Activated CD8-positive, alpha-beta memory T cell treated with anti-CD3 and anti-CD28 coated beads for 48 hours (primary cell): ENCODE measurements at regions not wholly inside any gene's neighbourhood (a gene's known extent, or its start where the extent isn't known, plus 50 kb on each side); places are given as distances from the start of the nearest gene placed in this dataset.

ENCODE experiments used
- DNase-seq, 3 experiments: peaks; one replicate each; pipeline ENCODE4 v3.0.0-alpha.2; 2020; ENCODE audit warnings: low read depth in 2 of 3, low spot score in 2 of 3

GRCh38 chr3:43970920-43971319, 270.8 kb upstream of the TOPAZ1 start:
- no peak for DNase-seq

DNA sequence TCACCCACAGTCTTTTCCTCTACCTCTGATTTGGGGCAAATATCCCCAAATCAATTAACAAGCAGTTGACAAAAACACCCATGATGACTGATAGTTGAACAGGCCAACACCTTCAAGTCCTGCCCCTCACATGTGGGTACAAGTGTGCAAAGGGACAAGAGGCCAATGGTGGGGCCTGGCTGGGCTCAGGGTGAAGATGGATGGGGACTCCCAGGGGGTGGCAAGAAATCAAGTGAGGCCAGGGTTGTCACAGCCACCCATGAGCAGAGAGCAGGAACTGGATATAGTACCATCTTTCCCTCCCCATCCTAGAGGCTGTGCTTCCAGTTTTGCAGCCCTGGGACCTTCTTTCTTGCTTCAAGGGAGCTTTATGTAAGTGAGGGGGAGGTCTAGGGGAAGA, 270.2 kb upstream of the TOPAZ1 start:
- no peak for DNase-seq

GRCh38 chr3:43978708-43979107, 263.0 kb upstream of the TOPAZ1 start:
- no peak for DNase-seq

DNA sequence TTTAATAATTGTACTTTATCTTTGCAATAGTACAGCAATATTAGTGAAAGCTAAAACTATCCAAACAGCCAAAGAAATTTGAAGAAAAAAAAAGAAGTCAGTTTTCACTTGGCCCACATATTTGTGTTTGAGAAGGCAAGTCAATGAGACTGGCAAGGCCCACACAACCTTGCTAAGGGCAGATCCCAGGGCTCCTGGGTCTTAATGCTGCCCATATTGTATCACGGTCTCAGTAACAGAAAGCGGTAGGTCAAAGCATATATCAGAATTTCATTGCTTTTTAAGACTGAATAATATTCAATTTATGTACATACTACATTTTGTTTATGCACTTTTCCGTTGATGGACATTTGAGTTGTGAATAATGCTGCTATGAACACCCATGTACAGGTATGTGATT, 262.0 kb upstream of the TOPAZ1 start:
- DNase-seq = no peak

GRCh38 chr3:43994657-43995546, 246.8 kb upstream of the TOPAZ1 start:
- DNase-seq = no peak

GRCh38 chr3:43995547-43996378, 245.9 kb upstream of the TOPAZ1 start:
- DNase-seq = peak in 1 of 3 experiments; percentile 7

DNA sequence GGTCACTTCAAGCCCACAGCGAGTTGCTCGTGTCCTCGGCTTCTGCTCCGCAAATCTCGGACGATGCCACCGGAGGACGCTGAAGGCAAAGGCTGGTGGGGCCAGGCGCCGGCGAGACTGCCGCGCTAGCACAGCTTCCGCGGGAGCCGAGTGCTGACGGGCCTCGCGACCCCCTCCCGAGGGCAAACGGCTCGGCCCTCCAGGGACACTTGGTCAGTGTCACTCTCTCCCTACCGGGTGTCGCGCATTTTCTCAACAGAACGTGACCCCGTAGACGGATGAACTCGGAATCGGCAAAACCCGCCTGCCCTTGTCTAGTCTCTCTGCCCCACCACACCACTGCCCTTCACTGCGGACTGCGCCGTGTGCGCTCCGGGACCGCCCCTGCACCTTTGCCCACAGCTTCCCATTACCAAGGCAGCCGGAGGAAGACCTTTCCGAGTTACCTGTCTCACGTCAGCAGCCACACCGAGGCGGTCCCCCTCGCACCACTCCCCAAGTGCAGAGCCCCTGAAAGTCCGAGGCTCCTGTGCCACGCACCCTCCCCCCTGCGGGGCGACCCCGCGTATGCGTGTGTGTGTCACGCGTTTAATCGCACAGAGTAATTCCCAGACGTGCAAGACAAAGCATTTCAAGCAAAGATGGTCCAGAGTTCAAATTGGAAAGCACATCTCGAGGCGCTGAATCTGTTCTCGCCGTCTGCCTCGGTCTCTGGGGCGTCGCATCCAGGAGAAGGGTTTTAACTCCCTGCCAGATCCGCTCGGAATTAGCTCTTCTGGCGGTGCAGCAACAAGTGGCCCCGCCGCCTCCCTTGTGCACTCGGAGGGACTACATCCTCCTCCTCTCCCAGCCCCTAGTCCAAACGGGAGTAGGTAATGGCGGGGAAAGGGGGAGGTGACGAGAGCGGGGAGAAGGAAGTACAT, 245.0 kb upstream of the TOPAZ1 start:
- peak in 1 of 3 experiments; percentile 7 for DNase-seq

- no peak for DNase-seq
Observed at GRCh38 chr3:43997316-43997715, 244.4 kb upstream of the TOPAZ1 start.

DNA sequence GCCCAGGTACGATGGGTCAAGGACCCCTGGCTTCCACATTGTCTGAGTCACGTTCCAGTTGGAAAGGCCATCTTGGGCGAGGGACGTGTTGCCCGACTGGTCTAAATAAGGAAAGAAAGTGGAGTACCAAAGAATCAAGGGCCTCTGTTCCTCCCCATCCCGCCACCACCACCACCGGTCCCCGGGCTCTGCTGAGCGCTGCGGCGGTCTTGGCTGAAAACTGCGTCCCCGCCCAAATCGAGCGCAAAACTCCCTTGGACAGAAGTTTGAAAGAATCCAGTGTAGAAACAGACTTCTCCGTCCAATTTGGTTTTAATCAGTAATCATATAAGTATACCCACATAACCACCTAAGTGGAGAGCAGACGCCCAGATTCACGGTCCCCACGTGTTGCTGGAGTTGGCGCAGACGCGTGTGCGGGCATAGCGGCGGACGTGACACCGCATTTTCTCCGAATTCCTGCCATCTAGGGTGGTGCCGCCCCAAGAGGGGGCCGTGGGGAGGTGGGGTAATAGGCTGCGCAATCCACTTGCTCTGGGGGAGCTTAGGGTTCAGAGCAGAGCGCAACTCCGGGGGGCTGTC, 243.8 kb upstream of the TOPAZ1 start:
- no peak for DNase-seq

GRCh38 chr3:43998370-43998835, 243.3 kb upstream of the TOPAZ1 start:
- no peak for DNase-seq

DNA sequence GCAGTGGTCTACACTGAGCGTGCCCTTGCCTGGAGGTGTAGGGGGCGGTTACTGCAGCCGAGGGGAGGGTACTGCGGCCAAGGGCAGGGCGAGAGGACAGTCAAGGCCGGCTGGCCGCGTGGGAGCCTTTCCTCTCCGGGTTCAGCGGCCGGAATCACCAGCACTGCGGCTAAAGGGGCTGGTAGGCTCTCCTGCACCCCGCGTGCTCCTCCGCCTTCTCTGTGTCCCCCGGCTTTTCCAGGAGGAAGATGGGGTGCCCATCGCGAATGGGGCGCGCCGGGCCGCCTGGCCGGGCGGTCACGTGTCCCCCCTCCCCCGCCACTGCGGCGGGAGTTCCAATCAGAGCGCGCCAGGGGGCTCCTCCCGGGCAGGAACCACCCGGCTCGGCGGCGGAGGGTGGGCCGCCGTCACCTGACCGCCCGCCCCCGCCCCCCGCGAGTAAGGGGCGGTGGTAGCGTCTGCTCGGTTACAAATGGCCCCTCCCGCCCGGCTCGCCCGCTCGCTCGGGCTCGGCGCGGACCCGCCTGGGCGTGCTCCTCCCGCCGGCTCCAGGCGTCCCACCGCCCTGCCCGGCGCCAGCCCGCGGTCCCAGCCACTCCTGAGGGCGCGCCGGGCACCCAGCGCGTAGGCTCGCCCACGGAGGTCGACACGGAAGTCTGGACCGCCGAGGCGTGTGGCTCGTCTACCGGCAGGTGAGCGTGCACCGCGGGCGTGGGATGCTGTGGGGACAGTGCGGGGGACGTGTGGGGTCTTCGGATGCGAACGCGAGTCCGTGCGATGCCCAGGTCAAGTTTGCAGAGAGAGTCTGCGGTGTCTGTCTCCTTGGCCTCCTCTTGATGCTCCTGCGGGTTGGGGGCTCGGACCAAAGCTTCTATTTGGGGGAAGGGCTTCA, 242.6 kb upstream of the TOPAZ1 start:
- DNase-seq = peak in 1 of 3 experiments; percentile 2

GRCh38 chr3:43999728-44000319, 241.9 kb upstream of the TOPAZ1 start:
- DNase-seq = no peak

- DNase-seq = no peak
Observed at GRCh38 chr3:44000586-44000985, 241.1 kb upstream of the TOPAZ1 start.

DNA sequence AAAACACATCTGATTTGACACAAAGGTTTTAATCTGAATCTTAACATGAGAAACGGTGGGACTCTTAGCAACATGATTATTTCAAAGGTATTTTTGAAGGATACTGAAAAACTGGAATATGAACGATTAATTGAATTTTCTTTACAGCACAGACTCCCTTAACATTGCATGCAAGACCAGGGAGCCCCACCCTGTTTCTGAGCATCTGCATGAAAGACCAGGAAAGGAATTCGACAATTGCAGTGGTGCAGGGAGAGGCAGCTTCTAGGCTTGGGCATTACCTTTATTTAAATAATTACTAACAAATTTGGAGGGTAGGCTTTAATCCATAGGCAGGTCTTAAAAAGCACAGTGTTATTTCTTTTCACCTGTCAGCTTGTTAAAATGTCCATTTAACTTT, 240.6 kb upstream of the TOPAZ1 start:
- no peak for DNase-seq

- DNase-seq = no peak
Observed at GRCh38 chr3:44003801-44004200, 237.9 kb upstream of the TOPAZ1 start.

DNA sequence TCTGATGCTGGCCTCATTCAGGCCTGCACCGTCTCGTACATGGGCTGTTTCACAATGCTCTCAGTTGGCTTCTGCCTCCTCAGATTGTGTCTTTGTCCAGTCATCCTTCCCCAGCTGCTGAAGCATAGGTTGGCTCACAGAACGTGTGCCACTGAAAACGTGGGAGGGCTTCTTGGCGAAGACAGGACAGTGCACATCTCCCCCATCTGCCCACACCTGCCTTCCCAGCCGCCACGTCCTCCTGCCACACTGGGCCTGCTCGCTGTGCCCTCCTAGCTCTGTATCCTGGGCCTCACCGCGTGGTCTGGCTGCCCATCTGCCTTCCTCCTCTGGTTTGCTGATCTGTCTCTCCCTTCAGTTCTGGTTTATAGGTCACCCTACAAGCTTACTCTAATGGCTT, 230.0 kb upstream of the TOPAZ1 start:
- DNase-seq = no peak

DNA sequence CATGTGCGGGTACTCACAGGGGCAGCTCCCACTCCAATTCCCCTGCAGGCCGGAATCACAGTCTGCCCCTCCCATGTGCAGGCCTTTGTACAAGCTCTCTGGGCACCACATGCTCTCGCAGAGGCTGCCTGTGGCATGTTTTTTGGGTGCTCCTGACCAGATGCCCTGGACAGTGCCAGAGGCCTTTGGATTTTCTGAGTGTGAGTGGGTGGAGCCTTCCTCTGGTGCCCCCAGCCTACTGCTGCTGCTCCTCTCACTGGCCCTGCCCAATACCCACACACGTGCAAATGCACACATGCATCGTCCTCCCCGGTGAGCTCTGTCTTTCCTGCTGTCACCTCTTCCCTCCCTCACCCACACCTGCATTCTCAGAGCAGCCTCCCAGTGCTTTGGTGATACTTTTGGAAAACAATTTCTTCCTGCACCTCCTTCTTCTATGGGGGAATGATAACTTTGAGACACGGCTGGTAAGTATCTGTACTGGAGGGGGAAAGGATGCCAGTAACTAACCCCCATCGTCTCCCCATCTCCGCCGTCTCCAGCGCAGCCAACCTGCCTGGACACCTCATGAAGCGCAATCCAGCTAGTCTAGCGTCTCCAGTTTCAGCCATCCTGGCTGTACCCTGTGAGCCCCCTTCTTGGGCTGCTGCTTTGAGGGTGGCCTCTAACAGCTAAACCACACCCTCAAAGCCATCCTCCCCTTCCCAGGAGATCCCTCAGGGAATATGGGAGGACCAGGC, 229.4 kb upstream of the TOPAZ1 start:
- no peak for DNase-seq

GRCh38 chr3:44013967-44014366, 227.7 kb upstream of the TOPAZ1 start:
- no peak for DNase-seq

- no peak for DNase-seq
Observed at GRCh38 chr3:44015170-44015569, 226.5 kb upstream of the TOPAZ1 start.
